ENCODE measurements at regions not wholly inside any gene's neighbourhood (a gene's known extent, or its start where the extent isn't known, plus 50 kb on each side); places are given as distances from the start of the nearest gene placed in this dataset.

- TF ChIP-seq POLR2AphosphoS5 (IDR thresholded peaks at IDR 0.05; ENCODE audit: low read depth) (no peak), EZH2 (IDR thresholded peaks at IDR 0.05; ENCODE audit: low read depth, unreplicated experiment) (no peak), ZNF114 (CRISPR knock-in tag; IDR thresholded peaks at IDR 0.05) (no peak), JUNB (IDR thresholded peaks at IDR 0.05; ENCODE audit: unreplicated experiment) (no peak), EZH2phosphoT487 (IDR thresholded peaks at IDR 0.05; ENCODE audit: unreplicated experiment) (no peak), REST (IDR thresholded peaks at IDR 0.05; ENCODE audit: unreplicated experiment) (no peak), CREB1 (CRISPR knock-in tag; IDR thresholded peaks at IDR 0.05; ENCODE audit: low read depth) (no peak), STAT1 (IDR thresholded peaks at IDR 0.05; ENCODE audit: unreplicated experiment) (no peak), ZNF331 (CRISPR knock-in tag; IDR thresholded peaks at IDR 0.05; ENCODE audit: low read depth) (no peak), NANOG (IDR thresholded peaks at IDR 0.05; ENCODE audit: borderline replicate concordance) (no peak)
- TF ChIP-seq, protein P1, sequence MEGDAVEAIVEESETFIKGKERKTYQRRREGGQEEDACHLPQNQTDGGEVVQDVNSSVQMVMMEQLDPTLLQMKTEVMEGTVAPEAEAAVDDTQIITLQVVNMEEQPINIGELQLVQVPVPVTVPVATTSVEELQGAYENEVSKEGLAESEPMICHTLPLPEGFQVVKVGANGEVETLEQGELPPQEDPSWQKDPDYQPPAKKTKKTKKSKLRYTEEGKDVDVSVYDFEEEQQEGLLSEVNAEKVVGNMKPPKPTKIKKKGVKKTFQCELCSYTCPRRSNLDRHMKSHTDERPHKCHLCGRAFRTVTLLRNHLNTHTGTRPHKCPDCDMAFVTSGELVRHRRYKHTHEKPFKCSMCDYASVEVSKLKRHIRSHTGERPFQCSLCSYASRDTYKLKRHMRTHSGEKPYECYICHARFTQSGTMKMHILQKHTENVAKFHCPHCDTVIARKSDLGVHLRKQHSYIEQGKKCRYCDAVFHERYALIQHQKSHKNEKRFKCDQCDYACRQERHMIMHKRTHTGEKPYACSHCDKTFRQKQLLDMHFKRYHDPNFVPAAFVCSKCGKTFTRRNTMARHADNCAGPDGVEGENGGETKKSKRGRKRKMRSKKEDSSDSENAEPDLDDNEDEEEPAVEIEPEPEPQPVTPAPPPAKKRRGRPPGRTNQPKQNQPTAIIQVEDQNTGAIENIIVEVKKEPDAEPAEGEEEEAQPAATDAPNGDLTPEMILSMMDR (conservative IDR thresholded peaks at IDR 0.05; ENCODE audit: low read depth in 2 of 2): no peak
- TF ChIP-seq, protein P2, sequence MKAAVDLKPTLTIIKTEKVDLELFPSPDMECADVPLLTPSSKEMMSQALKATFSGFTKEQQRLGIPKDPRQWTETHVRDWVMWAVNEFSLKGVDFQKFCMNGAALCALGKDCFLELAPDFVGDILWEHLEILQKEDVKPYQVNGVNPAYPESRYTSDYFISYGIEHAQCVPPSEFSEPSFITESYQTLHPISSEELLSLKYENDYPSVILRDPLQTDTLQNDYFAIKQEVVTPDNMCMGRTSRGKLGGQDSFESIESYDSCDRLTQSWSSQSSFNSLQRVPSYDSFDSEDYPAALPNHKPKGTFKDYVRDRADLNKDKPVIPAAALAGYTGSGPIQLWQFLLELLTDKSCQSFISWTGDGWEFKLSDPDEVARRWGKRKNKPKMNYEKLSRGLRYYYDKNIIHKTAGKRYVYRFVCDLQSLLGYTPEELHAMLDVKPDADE (IDR thresholded peaks at IDR 0.05): no peak
These were observed 117.8 kb upstream of the SHH start for GRCh38 chr7:155930061-155930460.

All from GM23338 (cell line).